GM12865 (cell line): ENCODE measurements at regions not wholly inside any gene's neighbourhood (a gene's known extent, or its start where the extent isn't known, plus 50 kb on each side); places are given as distances from the start of the nearest gene placed in this dataset.

Source experiments
- DNase-seq: peaks from one replicate; pipeline ENCODE4 v3.0.0; 2010; ENCODE audit warnings: low read depth
- H3K4me3 ChIP-seq: 2 replicates; pipeline ENCODE4 v1.5.1; 2011; ENCODE audit warnings: mild to moderate bottlenecking, low read depth, low read length, control low read depth
- CTCF ChIP-seq: IDR thresholded peaks from 2 replicates; pipeline ENCODE4 v1.5.1; 2011; ENCODE audit warnings: low read length, control low read depth, low read depth, inconsistent platforms; ENCODE audit not compliant: insufficient read depth; ENCODE audit errors: missing control alignments

- TF ChIP-seq CTCF = no peak
- no peak overlapping the region for H3K4me3 ChIP-seq
- no peak for DNase-seq
Observed at GRCh38 chr13:55705971-55706370, 1434.7 kb upstream of the PRR20A start.

GRCh38 chr13:55714120-55714519, 1426.6 kb upstream of the PRR20A start:
- TF ChIP-seq CTCF = no peak
- no peak for DNase-seq
- H3K4me3 ChIP-seq = no peak overlapping the region

GRCh38 chr13:55727683-55728082, 1413.0 kb upstream of the PRR20A start:
- DNase-seq = no peak
- TF ChIP-seq CTCF = no peak
- no peak overlapping the region for H3K4me3 ChIP-seq

GRCh38 chr13:55728247-55728646, 1412.5 kb upstream of the PRR20A start:
- no peak for TF ChIP-seq CTCF
- DNase-seq = no peak

GRCh38 chr13:55745828-55746227, 1394.9 kb upstream of the PRR20A start:
- H3K4me3 ChIP-seq = no peak overlapping the region
- DNase-seq = no peak
- no peak for TF ChIP-seq CTCF

More at GRCh38 chr13:55728247-55728646, 1412.5 kb upstream of the PRR20A start:
- H3K4me3 ChIP-seq = no peak overlapping the region

- peak overlapping the region; percentile 35; the same call in 1 of the 2 replicates for H3K4me3 ChIP-seq
- DNase-seq = peak; percentile 2
- no peak for TF ChIP-seq CTCF
Observed at GRCh38 chr13:55761986-55762385, 1378.7 kb upstream of the PRR20A start.

GRCh38 chr13:55777612-55778011, 1363.1 kb upstream of the PRR20A start:
- DNase-seq = no peak
- TF ChIP-seq CTCF = no peak
- no peak overlapping the region for H3K4me3 ChIP-seq
